HFF-Myc (cell line): ENCODE measurements at regions not wholly inside any gene's neighbourhood (a gene's known extent, or its start where the extent isn't known, plus 50 kb on each side); places are given as distances from the start of the nearest gene placed in this dataset.
"Not testable (repeated sequence)": the region's sequence is repeated elsewhere in the genome, so short reads cannot be mapped to it uniquely, and the experiment has no call there.

Source experiments
- DNase-seq: peaks from one replicate; pipeline ENCODE4 v3.0.0-alpha.2; 2011; ENCODE audit warnings: low read depth; ENCODE audit errors: extremely low read depth
- H3K4me3 ChIP-seq: replicated peaks from 2 replicates; pipeline ENCODE4 v1.5.1; 2011; ENCODE audit warnings: low read depth, mild to moderate bottlenecking, control low read depth, low read length
- TF ChIP-seq, protein P1 (sequence below): IDR thresholded peaks from 2 replicates; pipeline ENCODE4 v1.5.1; 2012; ENCODE audit warnings: mild to moderate bottlenecking, low read depth, low read length, control low read depth; ENCODE audit errors: missing control alignments

GRCh38 chr1:96587222-96587621 lies 134.4 kb upstream of the PTBP2 start:
- TF ChIP-seq, protein P1, sequence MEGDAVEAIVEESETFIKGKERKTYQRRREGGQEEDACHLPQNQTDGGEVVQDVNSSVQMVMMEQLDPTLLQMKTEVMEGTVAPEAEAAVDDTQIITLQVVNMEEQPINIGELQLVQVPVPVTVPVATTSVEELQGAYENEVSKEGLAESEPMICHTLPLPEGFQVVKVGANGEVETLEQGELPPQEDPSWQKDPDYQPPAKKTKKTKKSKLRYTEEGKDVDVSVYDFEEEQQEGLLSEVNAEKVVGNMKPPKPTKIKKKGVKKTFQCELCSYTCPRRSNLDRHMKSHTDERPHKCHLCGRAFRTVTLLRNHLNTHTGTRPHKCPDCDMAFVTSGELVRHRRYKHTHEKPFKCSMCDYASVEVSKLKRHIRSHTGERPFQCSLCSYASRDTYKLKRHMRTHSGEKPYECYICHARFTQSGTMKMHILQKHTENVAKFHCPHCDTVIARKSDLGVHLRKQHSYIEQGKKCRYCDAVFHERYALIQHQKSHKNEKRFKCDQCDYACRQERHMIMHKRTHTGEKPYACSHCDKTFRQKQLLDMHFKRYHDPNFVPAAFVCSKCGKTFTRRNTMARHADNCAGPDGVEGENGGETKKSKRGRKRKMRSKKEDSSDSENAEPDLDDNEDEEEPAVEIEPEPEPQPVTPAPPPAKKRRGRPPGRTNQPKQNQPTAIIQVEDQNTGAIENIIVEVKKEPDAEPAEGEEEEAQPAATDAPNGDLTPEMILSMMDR = no peak
- no peak overlapping the region for H3K4me3 ChIP-seq
- no peak for DNase-seq

DNA sequence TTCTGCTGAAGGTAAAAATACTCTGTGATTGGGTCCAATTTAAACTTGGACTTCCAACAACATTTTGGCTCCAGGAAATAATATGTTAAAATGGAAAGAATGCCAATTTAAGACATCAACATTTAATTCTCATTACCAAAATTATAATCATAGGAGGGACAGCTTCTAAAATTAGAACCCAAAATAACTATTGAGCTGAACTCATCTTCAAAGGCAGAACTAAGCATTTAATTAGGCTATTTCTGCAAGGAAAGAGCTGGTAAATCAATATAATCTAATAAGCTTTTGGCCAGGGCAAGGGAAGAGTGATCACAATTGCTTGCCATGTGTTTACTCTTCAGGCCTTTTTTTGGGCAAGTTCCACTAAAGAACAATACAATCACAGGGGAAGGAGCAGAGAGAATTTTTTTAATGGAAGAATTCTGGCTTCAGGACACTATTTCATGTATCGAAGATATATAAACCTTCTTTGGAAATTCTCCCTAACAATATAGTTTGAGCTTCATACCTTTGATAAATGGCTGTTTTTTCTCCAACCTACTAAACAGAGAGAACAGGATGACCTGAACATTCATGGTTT lies 133.1 kb upstream of the PTBP2 start:
- H3K4me3 ChIP-seq = no peak overlapping the region
- no peak for DNase-seq
- TF ChIP-seq, protein P1 = no peak

- not testable (repeated sequence) for DNase-seq
Observed at GRCh38 chr1:96595530-96595929, 126.1 kb upstream of the PTBP2 start.

DNA sequence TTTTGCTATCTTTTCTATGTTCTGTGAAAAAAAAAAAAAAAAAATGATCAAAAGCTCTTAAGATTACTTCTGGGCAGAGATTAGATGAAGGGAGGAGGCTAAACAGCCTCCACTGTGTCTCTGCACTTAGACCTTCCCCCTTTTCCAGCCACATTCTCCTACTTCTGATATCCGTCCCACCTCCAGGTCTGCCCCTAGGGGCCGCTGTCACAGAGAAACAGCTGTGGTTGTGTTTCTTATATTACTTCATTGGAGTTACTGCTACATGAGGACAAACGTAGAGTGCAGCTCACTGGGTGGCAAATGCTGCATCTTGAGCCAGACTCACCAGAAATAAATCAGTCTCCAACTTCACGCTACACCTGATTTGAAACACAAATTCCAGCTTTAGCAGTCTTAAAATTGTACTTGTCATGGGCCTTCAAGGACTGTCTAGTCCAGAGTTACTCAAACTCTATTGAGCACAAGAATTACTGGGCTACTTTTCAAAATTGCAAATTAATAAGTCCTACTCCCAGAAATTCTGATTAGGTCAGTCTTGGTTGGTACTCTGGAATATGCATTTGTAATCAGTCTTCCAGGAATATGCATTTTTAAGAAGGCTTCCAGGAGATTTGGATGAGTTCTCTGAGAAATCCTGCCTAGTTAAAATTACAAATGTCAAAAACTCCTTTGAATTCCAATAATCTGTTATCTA lies 125.2 kb upstream of the PTBP2 start:
- TF ChIP-seq, protein P1 = peak; percentile 73
- peak; percentile 7 for DNase-seq
- H3K4me3 ChIP-seq = no peak overlapping the region

More at GRCh38 chr1:96595530-96595929, 126.1 kb upstream of the PTBP2 start:
- not testable (repeated sequence) for H3K4me3 ChIP-seq

- DNase-seq = no peak
- TF ChIP-seq, protein P1 = no peak
- no peak overlapping the region for H3K4me3 ChIP-seq
Observed at GRCh38 chr1:96597218-96597617, 124.4 kb upstream of the PTBP2 start.

GRCh38 chr1:96598416-96599168 lies 123.0 kb upstream of the PTBP2 start:
- TF ChIP-seq, protein P1 = no peak
- H3K4me3 ChIP-seq = no peak overlapping the region
- no peak for DNase-seq

DNA sequence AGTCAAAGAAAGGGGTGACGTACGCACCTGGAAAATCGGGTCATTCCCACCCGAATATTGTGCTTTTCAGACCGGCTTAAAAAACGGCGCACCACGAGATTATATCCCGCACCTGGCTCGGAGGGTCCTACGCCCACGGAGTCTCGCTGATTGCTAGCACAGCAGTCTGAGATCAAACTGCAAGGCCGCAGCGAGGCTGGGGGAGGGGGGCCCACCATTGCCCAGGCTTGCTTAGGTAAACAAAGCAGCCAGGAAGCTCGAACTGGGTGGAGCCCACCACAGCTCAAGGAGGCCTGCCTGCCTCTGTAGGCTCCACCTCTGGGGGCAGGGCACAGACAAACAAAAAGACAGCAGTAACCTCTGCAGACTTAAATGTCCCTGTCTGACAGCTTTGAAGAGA lies 117.0 kb upstream of the PTBP2 start:
- H3K4me3 ChIP-seq, DNase-seq: not testable (repeated sequence)

- DNase-seq, H3K4me3 ChIP-seq: not testable (repeated sequence)
Observed at GRCh38 chr1:96617375-96617774, 104.2 kb upstream of the PTBP2 start.
